ENCODE measurements at regions not wholly inside any gene's neighbourhood (a gene's known extent, or its start where the extent isn't known, plus 50 kb on each side); places are given as distances from the start of the nearest gene placed in this dataset.
"Not testable (repeated sequence)": the region's sequence is repeated elsewhere in the genome, so short reads cannot be mapped to it uniquely, and the experiment has no call there.

GRCh38 chr6:82534876-82535275 is 171.3 kb downstream of the TPBG start:
- Histone ChIP-seq H3K27me3 (ENCODE audit: control insufficient read depth, insufficient read depth, low read length) (no peaks in the 10 kb centered on the region), H3K4me3 (ENCODE audit: low read depth in 2 of 2, low read length in 2 of 2) (no peak overlapping the region), H3K36me3 (ENCODE audit: control insufficient read depth, insufficient read depth, low read length) (no peaks in the 10 kb centered on the region), H3K27ac (ENCODE audit: low read length) (no peak overlapping the region), H3K9me3 (ENCODE audit: control insufficient read depth, insufficient read depth, low read depth, low read length) (no peaks in the 10 kb centered on the region), H3K4me1 (ENCODE audit: control insufficient read depth, insufficient read depth, low read length) (no peaks in the 10 kb centered on the region)
- intact Hi-C loops (cut with micrococcal nuclease; ENCODE audit: unreplicated experiment) (no loop called here), in situ Hi-C loops (cut with HindIII; ENCODE audit: low pct_unique_long_range_greater_than_20kb, low sequenced_read_pairs) (no loop called here)
- CTCF ChIA-PET, result no interaction called here
- TF ChIP-seq REST (IDR thresholded peaks at IDR 0.05; ENCODE audit: insufficient read depth in 1 of 2, low read depth in 2 of 2, low read length in 1 of 2) (no peak), CTCF (IDR thresholded peaks at IDR 0.05) (no peak), TCF7L2 (IDR thresholded peaks at IDR 0.05; ENCODE audit: low read depth, low read length) (no peak), SIN3A (IDR thresholded peaks at IDR 0.05; ENCODE audit: borderline replicate concordance, insufficient read depth, low read depth, low read length) (no peak), POLR2AphosphoS5 (IDR thresholded peaks at IDR 0.05; ENCODE audit: low read depth, low read length) (no peak)
- no TSS peak for BruUV-seq (replicated peaks)
- ATAC-seq (no peak), DNase-seq (ENCODE audit: low read depth, low spot score) (no peak)
- POLR2A ChIA-PET, result no interaction called here

- BruUV-seq (replicated peaks); H3K27me3 ChIP-seq (ENCODE audit: control insufficient read depth, insufficient read depth, low read length); in situ Hi-C loops (cut with HindIII; ENCODE audit: low pct_unique_long_range_greater_than_20kb, low sequenced_read_pairs); H3K36me3 ChIP-seq (ENCODE audit: control insufficient read depth, insufficient read depth, low read length); ATAC-seq; CTCF ChIA-PET; H3K9me3 ChIP-seq (ENCODE audit: control insufficient read depth, insufficient read depth, low read depth, low read length); H3K4me3 ChIP-seq (ENCODE audit: low read depth in 2 of 2, low read length in 2 of 2); POLR2A ChIA-PET; H3K4me1 ChIP-seq (ENCODE audit: control insufficient read depth, insufficient read depth, low read length); H3K27ac ChIP-seq (ENCODE audit: low read length); DNase-seq (ENCODE audit: low read depth, low spot score); intact Hi-C loops (cut with micrococcal nuclease; ENCODE audit: unreplicated experiment): not testable (repeated sequence)
Observed at GRCh38 chr6:82549480-82549879, 185.9 kb downstream of the TPBG start.

GRCh38 chr6:82551311-82551710 is 187.7 kb downstream of the TPBG start:
- CTCF ChIA-PET; H3K27ac ChIP-seq (ENCODE audit: low read length); BruUV-seq (replicated peaks); H3K27me3 ChIP-seq (ENCODE audit: control insufficient read depth, insufficient read depth, low read length); DNase-seq (ENCODE audit: low read depth, low spot score); intact Hi-C loops (cut with micrococcal nuclease; ENCODE audit: unreplicated experiment); in situ Hi-C loops (cut with HindIII; ENCODE audit: low pct_unique_long_range_greater_than_20kb, low sequenced_read_pairs); H3K4me3 ChIP-seq (ENCODE audit: low read depth in 2 of 2, low read length in 2 of 2); H3K36me3 ChIP-seq (ENCODE audit: control insufficient read depth, insufficient read depth, low read length); H3K4me1 ChIP-seq (ENCODE audit: control insufficient read depth, insufficient read depth, low read length); POLR2A ChIA-PET; H3K9me3 ChIP-seq (ENCODE audit: control insufficient read depth, insufficient read depth, low read depth, low read length); ATAC-seq: not testable (repeated sequence)
